NK-92 (cell line): ENCODE measurements at regions not wholly inside any gene's neighbourhood (a gene's known extent, or its start where the extent isn't known, plus 50 kb on each side); places are given as distances from the start of the nearest gene placed in this dataset.

Experiments used
- DNase-seq: peaks from one replicate; lab custom pipeline; 2025; ENCODE audit not compliant: unreplicated experiment; lab: John Stamatoyannopoulos, UW

DNA sequence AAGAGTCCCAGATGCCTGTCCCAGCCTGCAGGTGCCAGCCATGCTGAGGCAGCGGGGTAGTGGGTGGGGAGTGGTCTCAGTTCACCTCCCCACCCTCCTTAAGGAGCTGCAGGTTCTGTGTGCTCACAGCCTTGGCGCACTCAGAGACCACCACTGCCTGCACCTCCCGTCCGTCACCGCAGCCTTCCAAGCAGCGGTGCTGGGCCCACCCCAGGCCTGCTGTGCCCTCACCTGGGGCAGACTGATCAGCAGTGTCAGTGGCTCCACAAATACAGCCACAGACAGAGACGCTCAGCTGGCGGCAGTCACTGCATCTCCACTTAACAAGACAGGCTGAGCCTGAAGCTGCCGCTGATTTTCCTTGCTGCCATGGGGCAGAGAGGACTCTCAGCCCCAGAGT is 120.2 kb downstream of the RFLNA start:
- DNase-seq = no peak

DNA sequence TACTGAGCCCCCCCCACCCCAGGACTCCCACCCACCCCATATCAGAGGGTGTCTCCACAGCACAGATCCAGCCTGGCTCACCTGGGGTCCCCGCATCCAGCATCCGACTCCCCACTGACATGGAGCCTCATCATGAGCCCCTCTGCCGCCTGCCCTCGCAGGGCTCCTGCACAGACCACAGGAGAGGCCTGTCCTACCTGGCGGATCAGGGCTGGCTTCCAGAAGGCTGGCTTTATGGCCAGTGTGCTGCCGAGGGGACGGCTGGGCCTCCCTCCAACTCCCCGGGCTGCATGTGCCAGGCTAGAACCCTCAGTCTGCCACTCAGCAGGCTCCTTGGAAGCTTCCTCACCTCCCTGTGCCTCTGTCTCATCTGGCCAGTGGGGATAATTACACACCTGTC is 119.0 kb downstream of the RFLNA start:
- DNase-seq = no peak

DNA sequence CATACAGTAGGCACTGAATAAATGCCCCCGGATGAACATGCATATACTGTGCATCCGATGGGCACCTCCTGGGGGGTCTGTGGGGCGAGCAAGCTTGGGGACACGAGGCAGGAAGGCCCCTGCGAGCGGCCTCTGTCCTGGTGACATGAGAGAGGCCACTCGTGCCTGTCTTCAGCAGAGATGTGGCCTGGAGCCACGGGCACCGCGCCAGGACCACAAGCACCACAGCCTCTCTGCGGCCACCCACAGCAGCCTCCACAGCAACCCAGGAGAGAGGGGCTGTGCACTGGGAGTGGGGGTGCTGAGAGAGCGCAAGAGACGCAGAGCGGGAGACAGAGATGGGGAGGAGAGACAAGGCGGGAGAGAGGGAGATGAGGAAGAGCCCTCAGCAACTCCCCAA is 118.5 kb downstream of the RFLNA start:
- DNase-seq = no peak

DNA sequence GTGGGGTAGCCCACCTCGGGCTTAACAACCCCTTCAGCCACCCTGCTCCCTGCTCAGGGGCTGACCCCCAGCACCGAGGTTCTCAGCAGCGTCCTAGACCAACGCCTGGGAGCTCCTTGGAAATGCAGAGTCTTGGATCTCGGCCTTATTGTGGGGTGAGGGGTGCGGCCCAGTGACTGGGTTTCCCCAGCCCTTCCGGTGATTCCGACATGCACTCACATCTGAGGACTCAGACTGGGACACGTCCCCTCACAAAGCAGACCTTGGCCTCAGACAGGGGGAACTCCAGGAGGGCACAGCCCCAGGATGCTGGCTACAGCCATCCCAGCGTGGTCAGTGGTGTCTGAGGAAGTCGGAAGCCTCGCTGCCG is 117.7 kb downstream of the RFLNA start:
- no peak for DNase-seq

DNA sequence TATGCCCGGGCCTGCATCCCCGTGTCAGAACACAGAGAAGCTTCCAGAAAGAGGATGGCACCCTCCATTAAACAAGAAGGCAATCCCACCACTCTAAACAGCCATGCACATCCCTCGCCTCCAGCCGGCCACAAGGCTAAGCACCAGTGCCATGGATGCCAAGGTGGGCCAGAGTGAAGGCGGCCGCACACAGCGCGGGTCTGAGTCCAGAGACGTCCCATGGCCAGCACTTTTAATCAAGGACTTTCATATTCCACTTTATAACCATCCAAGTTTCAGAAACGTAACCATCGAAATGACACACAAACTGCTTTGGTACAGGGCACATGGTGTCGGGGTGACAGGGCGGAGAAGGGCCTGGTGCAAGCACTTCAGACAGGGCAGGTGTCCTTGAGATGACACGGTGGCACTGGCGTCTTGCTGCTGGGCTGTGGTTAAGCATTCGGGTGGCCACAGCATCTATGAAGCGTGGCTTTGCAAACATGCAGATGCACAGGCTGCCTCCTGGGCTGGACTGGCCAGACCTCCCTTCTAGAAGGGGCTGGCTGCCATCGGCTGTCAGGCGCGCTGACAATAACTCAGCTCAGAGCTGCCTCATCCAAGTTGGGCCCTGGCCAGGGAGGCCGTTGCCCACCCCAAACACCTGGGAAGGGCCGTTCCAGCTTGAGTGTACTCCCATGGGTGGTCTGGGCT is 117.2 kb downstream of the RFLNA start:
- no peak for DNase-seq

DNA sequence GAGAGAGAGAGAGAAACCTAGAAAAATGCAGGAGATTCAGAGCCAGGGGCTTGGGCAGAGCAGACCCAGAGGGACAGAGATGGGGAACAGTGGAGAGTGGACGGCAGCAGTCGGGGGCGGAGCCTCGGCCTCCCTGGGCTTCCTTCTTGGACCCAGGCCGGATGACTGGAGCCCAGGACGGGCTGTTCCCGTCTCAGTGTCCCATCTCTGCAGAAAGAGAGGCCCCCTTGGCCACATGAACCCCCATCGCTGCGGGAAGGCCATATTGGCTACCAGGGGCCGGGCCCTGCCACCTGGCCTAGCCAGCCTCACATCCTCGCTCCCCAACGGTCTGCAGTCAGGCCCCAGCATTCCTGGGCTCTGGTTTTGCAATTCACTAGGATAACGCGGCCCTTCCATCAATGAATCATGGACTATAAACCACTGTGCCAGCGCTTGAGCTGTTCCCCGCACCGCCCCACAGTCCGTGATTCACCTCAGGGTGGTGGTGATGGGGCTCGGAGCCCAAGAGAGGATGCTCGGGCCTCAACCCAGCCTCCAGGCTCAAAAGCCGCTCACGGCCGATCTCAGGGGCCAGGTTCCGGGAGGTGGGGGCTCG is 116.5 kb downstream of the RFLNA start:
- DNase-seq = no peak

DNA sequence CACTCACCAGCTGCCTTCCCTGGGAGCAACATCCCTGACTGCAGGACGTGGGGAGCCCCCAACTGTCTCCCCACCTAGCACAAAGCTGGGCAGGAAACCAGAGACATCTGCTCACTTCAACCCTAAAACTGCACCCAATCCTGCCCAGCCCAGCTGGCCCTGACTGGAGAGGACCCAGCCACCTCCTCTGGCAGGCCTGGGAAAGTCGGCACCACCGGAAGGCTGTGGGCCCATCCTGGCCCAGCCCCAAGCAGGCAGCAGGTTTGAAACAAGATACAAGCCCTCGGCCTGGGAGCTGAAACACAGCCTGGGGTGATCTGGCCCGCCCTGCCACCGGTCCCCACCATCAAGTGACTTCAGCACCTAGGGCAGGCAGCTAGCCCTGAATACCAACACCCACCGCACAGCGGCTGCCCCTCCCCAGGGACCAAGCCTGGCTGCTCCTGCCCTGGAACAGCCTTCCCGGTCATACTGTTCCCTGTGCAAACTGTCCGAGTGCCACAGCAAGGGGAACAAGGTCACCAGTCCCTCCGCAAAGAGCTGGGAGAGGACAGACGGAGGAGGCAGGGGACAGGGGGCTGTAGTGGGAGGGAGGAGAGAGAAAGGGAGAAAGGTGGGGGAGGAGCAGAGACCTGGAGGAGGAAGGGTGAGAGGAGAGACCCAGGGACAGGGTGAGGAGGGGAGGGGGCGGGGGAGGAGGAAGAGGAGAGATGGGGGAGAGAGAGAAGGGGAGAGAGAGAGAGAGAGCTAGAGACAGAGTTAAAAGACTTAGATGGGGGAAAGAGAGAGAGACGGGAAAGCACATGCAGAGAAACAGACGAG is 115.7 kb downstream of the RFLNA start:
- DNase-seq = no peak

DNA sequence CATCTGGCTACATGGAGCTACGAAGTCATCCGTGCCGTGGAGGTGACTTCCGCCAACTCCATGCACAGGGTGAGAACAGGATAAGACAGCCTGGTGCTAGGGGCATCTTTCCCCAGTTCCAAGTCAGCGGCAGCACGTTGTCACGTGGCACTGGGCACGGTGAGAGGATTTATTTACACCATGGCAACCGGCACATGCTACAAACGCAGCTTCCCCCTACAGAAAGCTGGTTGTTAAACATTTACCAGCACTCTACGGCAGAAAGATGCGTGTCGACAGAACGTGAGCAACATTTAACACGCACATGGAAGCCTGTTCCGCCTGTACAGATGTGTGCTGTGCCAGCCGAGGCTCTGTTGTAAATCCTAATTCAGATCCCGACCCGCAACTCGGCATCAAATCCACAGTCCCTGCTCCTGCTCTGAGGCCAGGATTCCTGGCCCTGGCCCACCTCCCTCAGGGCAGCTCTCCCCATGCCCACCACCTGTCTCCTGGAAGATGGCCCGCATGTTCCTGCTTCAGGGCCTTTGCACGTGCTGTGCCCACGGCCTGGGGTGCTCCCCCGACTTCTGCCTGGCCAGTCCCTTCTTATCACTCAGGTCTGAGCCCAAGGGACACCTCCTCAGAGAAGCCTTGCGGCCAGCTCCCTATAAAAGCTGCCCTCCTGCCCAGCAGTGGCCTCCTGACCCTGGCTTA is 114.1 kb downstream of the RFLNA start:
- DNase-seq = no peak

DNA sequence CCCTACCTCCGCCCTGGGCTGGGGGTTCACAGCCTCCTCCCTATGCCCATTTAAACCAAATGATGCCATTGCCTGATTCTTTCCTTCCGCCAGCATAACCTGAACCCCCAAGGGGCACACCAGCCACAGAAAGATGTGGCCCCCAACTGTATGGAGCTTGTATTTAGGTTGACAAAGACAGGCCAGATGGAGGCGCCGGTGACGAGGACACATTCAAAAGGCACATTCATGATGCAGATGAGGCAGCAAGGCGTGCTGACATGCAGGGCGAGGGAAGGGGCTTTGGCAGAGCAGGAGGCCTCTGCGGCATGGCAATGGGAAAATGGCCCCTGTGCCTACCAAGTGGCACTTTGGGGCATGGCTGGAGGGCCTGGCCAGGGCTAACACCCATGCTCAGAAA is 112.2 kb downstream of the RFLNA start:
- no peak for DNase-seq

DNA sequence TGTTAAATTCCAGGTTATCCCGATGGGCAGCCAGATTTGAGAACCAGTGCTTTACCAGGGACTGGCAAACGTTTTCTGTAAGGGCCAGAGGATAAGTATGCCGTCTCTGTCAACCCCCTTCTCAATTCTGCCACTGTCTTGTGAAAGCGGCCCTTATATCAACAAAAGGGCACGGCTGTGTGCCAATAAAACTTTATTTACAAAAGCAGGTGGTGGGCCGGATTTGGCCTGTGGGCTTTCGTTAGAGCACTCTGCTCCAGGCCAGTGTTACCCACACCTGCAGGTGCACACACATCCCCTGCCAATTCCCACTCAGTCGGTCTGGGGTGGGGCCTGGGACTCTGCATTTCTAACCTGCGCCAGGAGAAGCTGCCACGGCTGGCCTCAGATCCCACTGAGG is 111.2 kb downstream of the RFLNA start:
- no peak for DNase-seq

DNA sequence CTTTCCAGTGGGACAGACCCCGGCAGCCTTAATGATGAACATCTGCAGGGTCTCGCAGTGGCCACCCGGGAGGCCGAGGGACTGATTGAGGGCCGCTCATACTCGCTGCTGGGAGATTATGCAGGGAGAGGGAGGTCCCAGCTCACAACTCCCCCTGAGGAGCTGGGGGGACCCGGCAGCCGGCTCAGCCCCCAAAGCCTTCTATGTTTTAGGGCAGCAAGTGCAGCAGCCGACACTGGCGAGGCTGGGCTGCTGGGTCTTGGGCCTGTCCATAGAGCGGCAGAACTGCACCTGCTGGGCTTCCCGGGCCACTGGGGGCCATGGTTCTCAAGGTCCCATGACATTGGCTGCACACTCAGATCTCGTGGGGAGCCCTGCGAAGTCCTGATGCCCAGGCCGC is 110.7 kb downstream of the RFLNA start:
- no peak for DNase-seq

DNA sequence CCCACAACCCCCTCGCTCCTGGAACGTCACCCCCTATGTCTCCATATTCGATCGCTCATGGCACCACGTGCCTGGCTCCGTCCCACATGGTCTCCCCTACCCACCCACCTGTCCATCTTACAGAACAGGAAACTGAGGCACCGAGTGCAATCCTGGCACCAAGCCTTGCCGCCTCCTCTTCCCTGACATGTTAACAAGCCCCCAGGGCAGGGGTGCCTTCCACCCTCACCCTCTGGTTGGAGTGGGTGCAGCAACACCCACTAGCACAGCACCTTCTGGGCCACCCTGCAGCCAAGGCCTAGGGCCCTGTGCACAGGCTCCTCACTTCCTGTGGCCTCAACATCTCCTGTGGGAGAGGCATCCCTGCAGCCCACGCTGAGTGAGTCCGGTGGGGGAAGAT is 110.3 kb downstream of the RFLNA start:
- DNase-seq = no peak

DNA sequence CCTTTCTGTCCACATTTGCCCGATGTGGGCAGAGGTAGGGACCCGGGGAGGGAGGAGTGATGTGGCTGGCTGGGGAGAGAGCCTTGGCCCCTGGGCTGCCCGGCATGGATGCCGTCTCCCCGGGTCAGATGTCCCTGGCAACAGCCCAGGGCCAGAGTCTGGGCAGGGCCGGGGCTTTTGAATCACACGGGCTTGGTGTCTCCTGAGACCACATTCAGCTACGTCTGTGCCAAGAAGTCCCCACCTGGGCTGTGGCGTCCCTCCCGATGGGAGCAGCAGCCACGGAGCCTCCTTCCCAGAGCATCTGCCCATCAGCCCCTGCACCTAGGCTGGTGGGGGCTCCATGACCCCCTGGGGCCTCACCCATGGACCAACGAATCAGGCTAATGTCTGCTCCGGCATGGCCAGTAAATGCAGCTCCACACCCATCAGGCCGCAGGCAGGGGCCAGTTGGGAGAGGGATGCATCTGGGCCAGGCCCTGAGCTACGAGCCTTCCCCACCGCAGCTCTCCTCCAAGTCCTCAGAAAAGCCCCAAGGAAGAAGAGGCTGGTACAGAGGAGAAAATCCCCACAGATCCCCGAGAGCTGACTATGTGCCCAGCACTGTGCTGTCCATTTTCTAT is 109.4 kb downstream of the RFLNA start:
- no peak for DNase-seq

DNA sequence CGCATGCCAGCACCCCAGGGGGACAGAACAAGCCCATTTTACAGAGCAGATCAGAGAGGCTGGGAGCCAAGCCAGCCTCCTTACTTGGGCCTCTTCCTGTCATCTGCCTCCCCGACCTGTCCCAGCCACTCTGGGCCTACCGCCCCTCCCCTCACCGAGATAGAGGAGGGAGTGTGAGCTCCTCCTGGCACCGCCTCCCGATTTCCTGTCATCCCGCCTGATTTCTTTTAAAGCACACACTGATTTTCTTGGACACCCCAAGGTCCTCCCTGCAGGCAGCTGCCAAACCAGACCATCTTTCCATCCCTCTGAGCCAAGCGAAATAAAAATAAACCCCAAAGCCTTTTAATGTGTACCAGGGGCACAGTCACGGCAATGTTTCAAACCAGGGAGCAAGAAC is 108.4 kb downstream of the RFLNA start:
- no peak for DNase-seq

DNA sequence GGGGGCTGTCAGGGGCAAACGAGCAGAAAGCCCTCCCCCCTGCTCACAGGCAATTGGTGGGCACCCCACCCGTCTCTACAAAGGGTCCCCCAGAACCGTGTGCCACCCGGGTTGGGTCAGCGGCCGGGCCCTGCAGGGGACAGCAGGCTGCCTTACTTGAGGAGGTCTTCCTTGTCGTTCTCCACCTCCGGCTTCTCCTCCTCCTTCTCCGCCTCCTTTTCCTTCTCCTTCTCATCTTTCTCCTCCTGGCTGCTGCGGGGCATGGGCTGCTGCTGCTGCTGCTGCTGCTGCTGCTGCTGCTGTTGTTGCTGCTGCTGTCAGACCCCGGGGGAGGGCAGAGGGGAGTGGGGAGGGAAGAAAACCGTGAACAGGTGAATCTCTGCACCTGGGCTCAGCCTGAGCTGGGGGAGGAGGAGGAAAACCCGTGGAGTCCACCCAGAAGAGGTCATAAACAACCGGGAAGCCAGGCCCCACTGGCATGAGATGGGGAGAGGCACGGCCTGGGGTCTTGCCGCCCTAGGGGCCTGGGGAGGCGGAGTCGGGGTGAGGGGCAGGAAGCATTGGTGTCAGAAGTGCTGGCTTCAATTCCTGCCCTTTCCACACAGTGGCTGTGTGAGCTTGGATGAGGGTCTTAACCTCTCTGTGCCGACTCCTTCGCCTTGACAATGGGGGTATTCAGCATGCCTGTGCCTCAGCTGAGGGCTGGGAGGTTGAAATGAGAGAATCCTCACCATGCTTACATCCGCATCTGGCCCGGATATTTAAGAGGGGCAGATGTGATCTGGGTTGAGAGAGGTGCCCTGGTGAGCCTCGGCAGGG is 107.6 kb downstream of the RFLNA start:
- no peak for DNase-seq

DNA sequence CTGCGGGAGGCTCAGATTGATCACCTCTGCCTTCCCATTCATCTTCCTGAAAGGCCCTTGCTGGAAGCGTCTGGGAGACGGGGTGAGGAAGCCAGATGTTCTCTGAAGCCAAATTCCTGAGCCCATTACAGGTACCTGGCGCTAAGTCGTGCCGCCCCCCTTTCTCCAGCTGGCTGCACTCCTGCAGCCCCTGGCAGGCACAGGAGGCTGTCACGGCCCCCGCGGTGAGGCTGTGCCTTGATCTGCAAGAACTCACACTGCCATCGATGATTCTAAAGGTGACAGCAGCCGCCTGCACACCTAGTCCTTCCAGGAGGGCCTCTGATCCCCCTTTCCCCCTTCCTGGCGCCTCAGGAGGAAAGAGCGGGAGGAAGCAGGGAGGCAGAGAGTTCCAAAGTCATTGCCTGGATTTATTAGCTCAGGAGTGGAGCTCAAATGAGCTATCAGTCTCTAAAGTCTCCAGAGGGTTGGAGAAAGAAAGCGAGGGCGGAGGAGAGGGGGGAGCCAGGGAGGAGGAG is 106.9 kb downstream of the RFLNA start:
- no peak for DNase-seq

DNA sequence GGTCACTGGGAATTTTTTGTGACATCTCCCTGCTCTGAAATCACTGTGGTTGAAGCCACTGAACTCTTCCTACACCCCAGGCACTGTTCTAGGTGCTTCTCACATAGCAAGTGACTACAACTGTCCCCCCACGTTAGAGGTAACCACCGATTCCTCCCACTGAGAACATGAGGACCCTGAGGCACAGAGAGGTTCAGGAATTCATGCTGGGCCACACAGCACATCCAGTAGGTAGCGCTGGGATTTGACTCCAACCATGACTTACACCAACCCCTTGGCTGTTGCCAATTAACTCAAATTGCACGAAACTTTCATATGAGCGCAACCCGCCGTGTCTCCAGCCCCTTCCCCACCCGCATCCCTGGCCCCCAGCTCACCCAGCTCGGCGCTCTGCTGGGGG is 105.2 kb downstream of the RFLNA start:
- no peak for DNase-seq

DNA sequence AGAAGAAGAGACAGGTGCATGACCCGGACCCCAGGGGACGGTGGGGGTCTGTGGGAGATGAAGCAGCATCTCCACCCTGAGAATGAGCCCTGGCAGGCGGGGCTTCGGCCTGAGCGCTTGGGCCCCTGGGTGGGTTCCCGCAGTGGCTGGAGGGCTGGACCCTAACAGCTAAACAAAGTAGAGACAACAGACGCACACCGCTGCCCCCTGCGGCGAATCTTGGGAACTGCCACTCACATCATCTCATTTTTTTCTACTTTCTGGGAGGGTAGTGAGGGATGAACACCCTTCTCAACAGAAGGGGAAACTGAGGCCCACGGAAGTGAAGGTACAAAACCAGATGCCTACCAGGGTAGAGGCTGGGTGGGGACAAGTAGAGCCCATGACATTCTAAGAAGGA is 104.7 kb downstream of the RFLNA start:
- no peak for DNase-seq

DNA sequence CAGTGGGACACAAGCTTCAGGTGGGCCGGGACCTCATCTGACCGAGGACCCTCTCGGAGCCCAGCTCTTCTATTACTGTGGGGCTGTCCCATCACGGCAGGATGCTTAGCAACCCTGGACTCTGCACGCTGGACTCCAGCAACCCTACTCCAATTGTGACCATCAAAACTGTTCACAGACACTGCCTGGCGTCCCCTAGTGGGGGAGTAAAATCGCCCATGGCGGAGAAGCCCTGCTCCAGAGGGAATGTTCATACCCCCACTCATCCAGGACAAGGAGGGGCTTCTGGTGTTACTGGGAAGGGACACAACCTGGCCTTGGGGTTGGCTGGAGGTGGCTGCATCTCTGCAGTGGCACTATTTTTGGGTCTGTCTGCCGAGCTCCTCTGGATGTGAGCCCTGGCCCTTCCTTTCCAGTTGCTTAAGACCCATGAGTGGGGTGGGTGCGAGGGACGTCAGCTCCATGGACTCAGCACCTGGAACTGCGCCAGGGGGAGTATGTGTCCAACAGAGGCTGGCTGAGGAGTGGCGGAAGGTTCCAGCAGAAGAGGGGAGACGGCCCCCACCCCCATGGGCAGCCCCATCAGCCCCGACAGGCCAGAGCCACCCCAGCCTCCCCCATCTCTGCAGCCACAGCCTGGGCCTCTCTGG is 103.8 kb downstream of the RFLNA start:
- DNase-seq = no peak
